Parathyroid adenoma (tissue), 2 donors: ENCODE measurements at regions not wholly inside any gene's neighbourhood (a gene's known extent, or its start where the extent isn't known, plus 50 kb on each side); places are given as distances from the start of the nearest gene placed in this dataset.

Experiments used
- H2AFZ ChIP-seq: fragments of 300-600 bp; sonication (generic); one replicate; pipeline ENCODE4 v1.7.0; 2017; ENCODE audit warnings: antibody characterized with exemption, mild to moderate bottlenecking
- H3K27ac ChIP-seq: fragments of 300-600 bp; sonication (generic); one replicate; pipeline ENCODE4 v1.7.0; 2017
- H3K27me3 ChIP-seq: fragments of 300-600 bp; sonication (generic); one replicate; pipeline ENCODE4 v1.7.0; 2017; ENCODE audit warnings: low read length; ENCODE audit not compliant: control insufficient read depth, insufficient read depth
- H3K36me3 ChIP-seq: fragments of 300-600 bp; sonication (generic); one replicate; pipeline ENCODE4 v1.7.0; 2017; ENCODE audit warnings: low read length; ENCODE audit not compliant: control insufficient read depth, insufficient read depth
- H3K4me1 ChIP-seq: fragments of 300-600 bp; sonication (generic); one replicate; pipeline ENCODE4 v1.7.0; 2017; ENCODE audit warnings: control low read depth
- H3K4me2 ChIP-seq: fragments of 300-600 bp; sonication (generic); one replicate; pipeline ENCODE4 v1.7.0; 2017; ENCODE audit warnings: low read length
- H3K4me3 ChIP-seq: fragments of 300-600 bp; sonication (generic); one replicate; pipeline ENCODE4 v1.7.0; 2017; ENCODE audit warnings: low read depth, low read length
- H3K79me2 ChIP-seq: fragments of 300-600 bp; sonication (generic); one replicate; pipeline ENCODE4 v1.7.0; 2017; ENCODE audit warnings: control low read depth
- H3K9ac ChIP-seq: fragments of 300-600 bp; sonication (generic); one replicate; pipeline ENCODE4 v1.7.0; 2017; ENCODE audit warnings: mild to moderate bottlenecking
- H3K9me3 ChIP-seq: fragments of 300-600 bp; sonication (generic); one replicate; pipeline ENCODE4 v1.7.0; 2017; ENCODE audit warnings: low read length; ENCODE audit not compliant: control insufficient read depth
- CTCF ChIP-seq: fragments of 300-600 bp; sonication (generic); IDR thresholded peaks from one replicate; pipeline ENCODE4 v1.7.0; 2017; ENCODE audit warnings: antibody characterized with exemption, mild to moderate bottlenecking
- donor health status: primary hyperparathyroidism.

GRCh38 chr4:63700569-63700968 is 708.7 kb downstream of the TECRL start:
- Histone ChIP-seq H3K27me3 (no peaks in the 10 kb centered on the region), H3K9ac (no peak overlapping the region)
- no peak for TF ChIP-seq CTCF

GRCh38 chr4:63693321-63693720 is 715.9 kb downstream of the TECRL start:
- no peak overlapping the region for H3K27ac ChIP-seq
- no peak overlapping the region for H3K4me3 ChIP-seq
- no peaks in the 10 kb centered on the region for H3K79me2 ChIP-seq
- no peaks in the 10 kb centered on the region for H3K9me3 ChIP-seq
- H3K36me3 ChIP-seq, result no peaks in the 10 kb centered on the region
- H3K27me3 ChIP-seq, result no peaks in the 10 kb centered on the region
- H3K4me1 ChIP-seq, result no peaks in the 10 kb centered on the region
- H3K9ac ChIP-seq, result no peak overlapping the region
- H2AFZ ChIP-seq, result no peak overlapping the region
- TF ChIP-seq CTCF, result no peak
- H3K4me2 ChIP-seq, result no peak overlapping the region

More at GRCh38 chr4:63700569-63700968, 708.7 kb downstream of the TECRL start:
- Histone ChIP-seq H3K36me3 (no peaks in the 10 kb centered on the region), H3K4me2 (no peak overlapping the region), H3K9me3 (no peaks in the 10 kb centered on the region), H3K4me1 (no peaks in the 10 kb centered on the region), H3K4me3 (no peak overlapping the region), H3K79me2 (no peaks in the 10 kb centered on the region), H2AFZ (no peak overlapping the region), H3K27ac (no peak overlapping the region)

DNA sequence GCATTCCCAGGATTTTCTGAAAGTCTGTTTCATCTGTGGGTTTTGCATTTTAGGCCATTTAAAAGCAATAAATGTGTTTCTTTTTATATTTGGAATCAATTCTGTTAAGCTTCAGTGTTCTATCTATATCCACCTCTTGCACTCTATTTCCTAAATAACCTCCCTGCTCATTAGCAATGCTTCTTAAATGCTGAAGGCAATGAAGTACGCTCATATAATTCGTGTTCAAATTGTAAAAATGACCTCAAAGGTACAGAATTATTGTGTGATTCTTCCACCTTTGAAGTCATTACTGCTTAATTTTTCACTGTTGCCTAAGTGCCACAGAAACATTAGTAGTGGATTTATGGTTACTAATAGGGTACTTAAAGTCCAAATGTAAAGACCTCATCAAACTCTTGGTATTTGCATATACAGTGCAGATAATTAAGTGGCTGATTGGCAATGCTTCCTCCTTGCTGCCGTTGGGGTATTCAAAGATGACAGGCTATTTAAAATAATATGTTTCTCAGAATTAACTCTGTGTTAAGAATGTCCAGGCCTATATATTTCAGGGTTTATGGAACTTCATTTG is 730.8 kb downstream of the TECRL start:
- H3K27me3 ChIP-seq, result no peaks in the 10 kb centered on the region
- no peak overlapping the region for H3K9ac ChIP-seq
- no peaks in the 10 kb centered on the region for H3K4me1 ChIP-seq
- no peak for TF ChIP-seq CTCF
- no peak overlapping the region for H3K4me3 ChIP-seq
- H3K79me2 ChIP-seq, result no peaks in the 10 kb centered on the region
- H3K36me3 ChIP-seq, result no peaks in the 10 kb centered on the region
- no peak overlapping the region for H2AFZ ChIP-seq
- H3K27ac ChIP-seq, result no peak overlapping the region
- H3K9me3 ChIP-seq, result no peaks in the 10 kb centered on the region
- H3K4me2 ChIP-seq, result no peak overlapping the region

GRCh38 chr4:63670735-63671134 is 738.5 kb downstream of the TECRL start:
- no peaks in the 10 kb centered on the region for H3K9me3 ChIP-seq
- no peaks in the 10 kb centered on the region for H3K79me2 ChIP-seq
- no peak overlapping the region for H3K9ac ChIP-seq
- no peak overlapping the region for H3K4me2 ChIP-seq
- H3K27ac ChIP-seq, result no peak overlapping the region
- H3K4me1 ChIP-seq, result no peaks in the 10 kb centered on the region
- no peak for TF ChIP-seq CTCF
- H3K36me3 ChIP-seq, result no peaks in the 10 kb centered on the region
- H3K4me3 ChIP-seq, result no peak overlapping the region
- no peaks in the 10 kb centered on the region for H3K27me3 ChIP-seq
- no peak overlapping the region for H2AFZ ChIP-seq

- Histone ChIP-seq H3K36me3 (no peaks in the 10 kb centered on the region), H3K9ac (no peak overlapping the region), H3K27me3 (no peaks in the 10 kb centered on the region), H3K79me2 (no peaks in the 10 kb centered on the region), H2AFZ (no peak overlapping the region), H3K4me1 (no peaks in the 10 kb centered on the region), H3K4me3 (no peak overlapping the region), H3K9me3 (no peaks in the 10 kb centered on the region), H3K4me2 (no peak overlapping the region), H3K27ac (no peak overlapping the region)
- TF ChIP-seq CTCF, result no peak
Observed at GRCh38 chr4:63663870-63664269, 745.4 kb downstream of the TECRL start.
